HepG2 (cell line): ENCODE measurements at regions not wholly inside any gene's neighbourhood (a gene's known extent, or its start where the extent isn't known, plus 50 kb on each side); places are given as distances from the start of the nearest gene placed in this dataset.

Source experiments
- ATAC-seq: fragments of 200-7000 bp; cut with Tn5 transposase; 3 replicates; pipeline ENCODE4 v1.9.1; 2020; ENCODE audit warnings: mild to moderate bottlenecking, moderate library complexity
- BruUV-seq: library from RNA; stranded (reverse); fragments of 400-500 nt; replicated peaks from 2 replicates; lab custom pipeline; 2021; lab: Mats Ljungman, UMichigan
- CTCF ChIA-PET: fragments of 300-600 bp; formaldehyde crosslinking; extraction: SDS; loops from one replicate; lab custom pipeline; 2021; ENCODE audit warnings: low total read pairs, inconsistent platforms, low intra/inter-chr PET ratio; lab: Yijun Ruan, JAX
- POLR2A ChIA-PET: fragments of 350-600 bp; sonication (Branson Sonifier 250); formaldehyde crosslinking; loops from one replicate; lab custom pipeline; 2020; ENCODE audit warnings: antibody characterized with exemption, inconsistent platforms; lab: Yijun Ruan, JAX
- DNase-seq: peaks from one replicate; pipeline ENCODE4 v3.0.0-alpha.2; 2015; ENCODE audit warnings: low spot score
- FAIRE-seq: peaks from 3 replicates; lab custom pipeline; 2011; peaks lifted over from hg19 to GRCh38; lab: Jason Lieb, UNC
- H2AFZ ChIP-seq: one replicate; pipeline ENCODE4 v1.6.1; 2011; ENCODE audit warnings: low read length, inconsistent platforms
- H3K27ac ChIP-seq: fragments of 300-600 bp; 3 replicates; pipeline ENCODE4 v1.8.0; 2011; ENCODE audit warnings: mixed run types, mild to moderate bottlenecking, mixed read lengths, low read length, inconsistent platforms; ENCODE audit not compliant: insufficient read depth; ENCODE audit errors: extremely low read length
- H3K27me3 ChIP-seq, 2 experiments: fragments of 200-600 bp in 1 of 2; 2 replicates in 1 of 2; 3 replicates in 1 of 2; pipeline versions ENCODE4 v1.6.0 to v1.8.0; 2011; ENCODE audit warnings: low read length in 2 of 2, mild to moderate bottlenecking in 2 of 2, moderate library complexity in 2 of 2, inconsistent platforms in 1 of 2; ENCODE audit not compliant: insufficient read depth in 2 of 2, control insufficient read depth in 1 of 2
- H3K36me3 ChIP-seq, 2 experiments: fragments of 200-600 bp in 1 of 2; replicated peaks in 1 of 2; 2 replicates in 1 of 2; 3 replicates in 1 of 2; pipeline versions ENCODE4 v1.5.1 to v1.8.0; 2011; ENCODE audit warnings: low read length in 2 of 2, inconsistent platforms in 1 of 2; ENCODE audit not compliant: insufficient read depth in 2 of 2, control insufficient read depth in 1 of 2
- H3K4me1 ChIP-seq: 2 replicates; pipeline ENCODE4 v1.5.1; 2012; ENCODE audit warnings: low read length, inconsistent platforms; ENCODE audit not compliant: insufficient read depth
- H3K4me2 ChIP-seq: 2 replicates; pipeline ENCODE4 v1.6.0; 2011; ENCODE audit warnings: low read depth, low read length, inconsistent platforms
- H3K4me3 ChIP-seq, 3 experiments: fragments of 200-600 bp in 1 of 3; sonication (generic), shearing (Covaris generic) in 1 of 3; replicated peaks in 1 of 3; 2 replicates each; pipeline ENCODE4 v1.5.1; 2011 to 2016; ENCODE audit warnings: low read length in 3 of 3, inconsistent platforms in 2 of 3, low read depth in 2 of 3, mild to moderate bottlenecking in 2 of 3, control low read depth in 1 of 3, mixed read lengths in 1 of 3; ENCODE audit not compliant: insufficient read depth in 1 of 3
- H3K79me2 ChIP-seq: one replicate; pipeline ENCODE4 v1.6.1; 2011; ENCODE audit warnings: low read length, inconsistent platforms; ENCODE audit not compliant: insufficient read depth
- H3K9ac ChIP-seq: 2 replicates; pipeline ENCODE4 v1.6.0; 2011; ENCODE audit warnings: mild to moderate bottlenecking, low read depth, low read length, inconsistent platforms; ENCODE audit not compliant: insufficient read depth
- H3K9me3 ChIP-seq: 2 replicates; pipeline ENCODE4 v1.5.1; 2012; ENCODE audit warnings: mild to moderate bottlenecking, low read length
- H4K20me1 ChIP-seq: 2 replicates; pipeline ENCODE4 v1.6.0; 2011; ENCODE audit warnings: inconsistent platforms, mild to moderate bottlenecking, low read length, moderate library complexity; ENCODE audit not compliant: insufficient read depth
- CBFB ChIP-seq: sonication (generic); formaldehyde crosslinking; IDR thresholded peaks from 2 replicates; pipeline ENCODE4 v1.4.0; 2020; ENCODE audit warnings: missing genetic modification reagents
- CREM ChIP-seq, 2 experiments: sonication (generic) in 1 of 2; formaldehyde crosslinking in 1 of 2; IDR thresholded peaks; 2 replicates each; pipeline versions ENCODE4 v1.4.0 to v1.6.1; 2016 to 2020; ENCODE audit warnings: antibody characterized with exemption in 1 of 2, mild to moderate bottlenecking in 1 of 2, missing genetic modification reagents in 1 of 2
- FOXC1 ChIP-seq: sonication (generic); formaldehyde crosslinking; IDR thresholded peaks from 2 replicates; pipeline ENCODE4 v1.8.0; 2022; ENCODE audit warnings: mild to moderate bottlenecking, missing genetic modification reagents, borderline replicate concordance
- FOXP1 ChIP-seq, 2 experiments: fragments of 450-650 bp in 1 of 2; IDR thresholded peaks; 2 replicates each; pipeline ENCODE4 v1.6.1; 2017 to 2018; ENCODE audit warnings: antibody characterized with exemption in 1 of 2
- GTF2F1 ChIP-seq: fragments of 150-350 bp; IDR thresholded peaks from 2 replicates; pipeline ENCODE4 v1.6.1; 2014; ENCODE audit warnings: low read length
- HINFP ChIP-seq: sonication (generic); formaldehyde crosslinking; IDR thresholded peaks from 2 replicates; pipeline ENCODE4 v1.4.0; 2020; ENCODE audit warnings: low read depth, mild to moderate bottlenecking, missing genetic modification reagents
- MEIS1 ChIP-seq: sonication (generic); formaldehyde crosslinking; IDR thresholded peaks from 2 replicates; pipeline ENCODE4 v1.9.0; 2021; ENCODE audit warnings: mild to moderate bottlenecking, missing genetic modification reagents, moderate library complexity, borderline replicate concordance
- MXD4 ChIP-seq: IDR thresholded peaks from 2 replicates; pipeline ENCODE4 v1.6.1; 2016; ENCODE audit warnings: mild to moderate bottlenecking, missing biosample characterization, missing genetic modification reagents
- PHB2 ChIP-seq: fragments of 450-650 bp; IDR thresholded peaks from 2 replicates; pipeline ENCODE4 v1.6.1; 2018; ENCODE audit not compliant: partially characterized antibody
- SAFB2 ChIP-seq: sonication (generic); formaldehyde crosslinking; IDR thresholded peaks from 2 replicates; pipeline ENCODE4 v1.5.1; 2020; ENCODE audit warnings: missing genetic modification reagents, low read depth, mild to moderate bottlenecking, borderline replicate concordance
- SMAD9 ChIP-seq: sonication (generic); formaldehyde crosslinking; IDR thresholded peaks from 2 replicates; pipeline ENCODE4 v1.5.1; 2020; ENCODE audit warnings: mild to moderate bottlenecking, missing genetic modification reagents
- SNAPC2 ChIP-seq: sonication (generic); formaldehyde crosslinking; IDR thresholded peaks from 2 replicates; pipeline ENCODE4 v1.8.1; 2022; ENCODE audit warnings: mild to moderate bottlenecking, missing genetic modification reagents
- SP4 ChIP-seq: sonication (generic); formaldehyde crosslinking; IDR thresholded peaks from 2 replicates; pipeline ENCODE4 v1.8.1; 2023; ENCODE audit warnings: mild to moderate bottlenecking, missing genetic modification reagents
- ZNF225 ChIP-seq: sonication (generic); formaldehyde crosslinking; IDR thresholded peaks from 2 replicates; pipeline ENCODE4 v1.4.0; 2020; ENCODE audit warnings: mild to moderate bottlenecking, missing genetic modification reagents
- ZNF253 ChIP-seq: sonication (generic); formaldehyde crosslinking; IDR thresholded peaks from 2 replicates; pipeline ENCODE4 v1.8.0; 2022; ENCODE audit warnings: mild to moderate bottlenecking, missing genetic modification reagents, borderline replicate concordance
- ZNF280B ChIP-seq: sonication (generic); formaldehyde crosslinking; IDR thresholded peaks from 2 replicates; pipeline ENCODE4 v1.5.0; 2020; ENCODE audit warnings: missing genetic modification reagents, mild to moderate bottlenecking, borderline replicate concordance
- ZNF580 ChIP-seq: IDR thresholded peaks from 2 replicates; pipeline ENCODE4 v1.6.1; 2016; ENCODE audit warnings: low read depth, borderline replicate concordance
- ZSCAN30 ChIP-seq: sonication (generic); formaldehyde crosslinking; IDR thresholded peaks from 2 replicates; pipeline ENCODE4 v1.5.0; 2020; ENCODE audit warnings: mild to moderate bottlenecking, missing genetic modification reagents
- WGBS: methylation state at CpG from one replicate; pipeline ENCODE4 v1.1.6; 2017; ENCODE audit warnings: low lambda C conversion rate; 5-methylcytosine and 5-hydroxymethylcytosine counted together
- in situ Hi-C: cut with HindIII; loops from 2 replicates; pipeline ENCODE4 v1.10.0; 2017; ENCODE audit warnings: low pct_unique_long_range_greater_than_20kb; ENCODE audit not compliant: extremely low pct_ligation_motif_present
- intact Hi-C: fragments of 100-400 bp; cut with micrococcal nuclease; formaldehyde crosslinking; loops from one replicate; pipeline ENCODE4 v1.10.0; 2022; ENCODE audit not compliant: unreplicated experiment

- Histone ChIP-seq H3K9me3 (peaks cover 95% of the 10 kb centered on the region), H3K27me3 (no peaks in the 10 kb centered on the region), H3K36me3 (no peaks in the 10 kb centered on the region), H3K4me1 (no peaks in the 10 kb centered on the region), H3K4me2 (no peak overlapping the region), H3K9ac (no peak overlapping the region), H3K27ac (no peak overlapping the region), H3K79me2 (no peaks in the 10 kb centered on the region), H3K4me3 (no peak overlapping the region), H2AFZ (no peak overlapping the region), H4K20me1 (no peaks in the 10 kb centered on the region)
- intact Hi-C loops (no loop called here), in situ Hi-C loops (no loop called here)
- FAIRE-seq (no peak), ATAC-seq (no peak), DNase-seq (no peak)
- no TSS peak for BruUV-seq
- ChIA-PET CTCF (no interaction called here), POLR2A (no interaction called here)
- 12% methylated on average over 3 of the region's 3 CpGs for WGBS
- TF ChIP-seq HINFP (CRISPR knock-in tag) (no peak), MEIS1 (CRISPR knock-in tag) (no peak), FOXP1 (IDR thresholded peaks at IDR 0.05) (no peak), FOXP1 (CRISPR knock-in tag; IDR thresholded peaks at IDR 0.05) (no peak)
Observed at GRCh38 chr12:126570566-126570965, 1505.3 kb downstream of the AACS start.

GRCh38 chr12:126572170-126572569 lies 1506.9 kb downstream of the AACS start:
- H3K4me2 ChIP-seq = no peak overlapping the region
- H3K79me2 ChIP-seq = no peaks in the 10 kb centered on the region
- BruUV-seq = no TSS peak
- H3K27ac ChIP-seq = no peak overlapping the region
- CTCF ChIA-PET = no interaction called here
- no peak overlapping the region for H2AFZ ChIP-seq
- peaks cover 95% of the 10 kb centered on the region for H3K9me3 ChIP-seq
- POLR2A ChIA-PET = no interaction called here
- in situ Hi-C loops (no loop called here), intact Hi-C loops (no loop called here)
- H4K20me1 ChIP-seq = no peaks in the 10 kb centered on the region
- no peak for ATAC-seq
- no peak for FAIRE-seq
- H3K4me3 ChIP-seq = no peak overlapping the region
- no peaks in the 10 kb centered on the region for H3K4me1 ChIP-seq
- no peak for DNase-seq
- H3K9ac ChIP-seq = no peak overlapping the region
- no peaks in the 10 kb centered on the region for H3K36me3 ChIP-seq
- H3K27me3 ChIP-seq = no peaks in the 10 kb centered on the region
- no peak for TF ChIP-seq ZNF253
- TF ChIP-seq SMAD9 (CRISPR knock-in tag) = no peak
- no peak for TF ChIP-seq CREM (IDR thresholded peaks at IDR 0.05)
- TF ChIP-seq CREM (CRISPR knock-in tag; IDR thresholded peaks at IDR 0.05) = no peak
- TF ChIP-seq ZSCAN30 (CRISPR knock-in tag) = no peak
- no peak for TF ChIP-seq FOXC1
- TF ChIP-seq SNAPC2 (CRISPR knock-in tag) = no peak
- TF ChIP-seq ZNF280B (CRISPR knock-in tag) = no peak
- no peak for TF ChIP-seq ZNF580 (CRISPR knock-in tag)
- no peak for TF ChIP-seq ZNF225 (CRISPR knock-in tag)
- TF ChIP-seq PHB2 = no peak
- no peak for TF ChIP-seq GTF2F1
- TF ChIP-seq CBFB = no peak
- no peak for TF ChIP-seq MXD4
- no peak for TF ChIP-seq SP4 (CRISPR knock-in tag)
- TF ChIP-seq SAFB2 (CRISPR knock-in tag) = no peak
